GM12892 (cell line): ENCODE measurements at regions not wholly inside any gene's neighbourhood (a gene's known extent, or its start where the extent isn't known, plus 50 kb on each side); places are given as distances from the start of the nearest gene placed in this dataset.

Source experiments
- POLR2A ChIP-seq: IDR thresholded peaks from 2 replicates; pipeline ENCODE4 v1.6.1; 2011; ENCODE audit warnings: low read depth, low read length, control low read depth
- POLR2AphosphoS5 ChIP-seq: IDR thresholded peaks from 2 replicates; pipeline ENCODE4 v1.6.1; 2011; ENCODE audit warnings: low read depth, low read length, control low read depth

- TF ChIP-seq POLR2AphosphoS5 (no peak), POLR2A (no peak)
Measured at GRCh38 chr12:67489007-67489406, 159.5 kb upstream of the DYRK2 start.
